NCI-H1105 treated with DMSO at 0.1 percent for 48 hours (cell line): ENCODE measurements at regions not wholly inside any gene's neighbourhood (a gene's known extent, or its start where the extent isn't known, plus 50 kb on each side); places are given as distances from the start of the nearest gene placed in this dataset.
A peak's percentile ranks its signal among the peaks of the same experiment; 100 is the strongest.
"Not testable (repeated sequence)": the region's sequence is repeated elsewhere in the genome, so short reads cannot be mapped to it uniquely, and the experiment has no call there.

Experiments
- DNase-seq: peaks from one replicate; lab custom pipeline; 2025; lab: John Stamatoyannopoulos, UW

DNA sequence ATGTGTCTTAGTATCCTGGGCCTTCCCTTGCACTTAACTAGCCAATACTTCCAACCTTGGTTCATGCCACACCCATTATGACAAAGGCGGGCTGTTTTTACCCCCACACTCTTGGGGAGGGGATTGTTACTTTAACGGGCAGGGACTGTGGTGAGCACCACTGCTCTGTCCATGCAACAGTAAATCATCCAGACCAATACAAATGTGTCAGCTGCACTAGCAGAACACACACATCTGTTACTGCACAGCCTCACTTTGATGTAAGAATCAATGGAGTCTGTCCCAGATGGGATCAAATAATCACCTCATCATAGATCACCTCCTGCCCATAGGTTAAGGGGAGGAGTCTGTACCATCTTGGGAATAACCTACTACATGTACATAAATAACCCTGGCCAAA, 58.1 kb downstream of the NPAP1 start:
- no peak for DNase-seq

DNA sequence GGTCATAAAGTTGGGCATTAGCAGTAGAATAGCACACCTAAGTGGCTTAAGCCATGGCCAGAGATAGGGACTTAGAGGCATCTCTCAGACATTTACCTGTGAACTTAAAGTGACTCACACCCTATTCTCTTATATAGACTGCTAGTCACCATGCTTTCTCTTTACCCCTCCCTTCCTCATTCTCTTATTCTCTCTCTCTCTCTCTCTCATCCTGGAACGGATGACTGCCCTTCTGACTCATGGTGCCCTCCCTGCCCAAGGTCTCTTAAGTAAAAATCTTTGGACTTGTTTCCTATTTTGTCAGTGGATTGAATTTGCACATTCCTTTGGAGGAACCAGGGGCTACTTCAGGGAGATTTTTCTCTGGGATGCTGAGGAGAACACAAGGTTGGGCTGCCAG, 58.8 kb downstream of the NPAP1 start:
- DNase-seq: no peak

DNA sequence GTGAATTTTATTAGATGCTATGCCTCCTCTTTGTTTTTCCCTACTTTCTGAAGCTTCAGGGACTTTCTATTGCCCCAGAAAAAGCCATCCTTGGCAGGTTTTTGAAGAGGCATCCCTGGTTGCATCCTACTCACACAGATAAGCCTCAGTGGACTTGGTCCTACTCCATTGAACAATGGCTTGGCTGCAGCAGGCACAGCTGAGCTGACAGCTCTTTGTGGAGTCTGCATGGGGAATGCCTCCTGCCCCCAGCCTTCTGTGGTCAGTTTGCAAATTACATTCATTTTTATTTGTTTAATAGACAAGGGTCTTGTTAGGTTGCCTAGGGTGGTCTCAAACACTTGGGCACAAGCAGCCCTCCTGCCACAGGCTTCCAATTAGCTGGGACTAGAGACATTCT, 69.7 kb downstream of the NPAP1 start:
- no peak for DNase-seq

DNA sequence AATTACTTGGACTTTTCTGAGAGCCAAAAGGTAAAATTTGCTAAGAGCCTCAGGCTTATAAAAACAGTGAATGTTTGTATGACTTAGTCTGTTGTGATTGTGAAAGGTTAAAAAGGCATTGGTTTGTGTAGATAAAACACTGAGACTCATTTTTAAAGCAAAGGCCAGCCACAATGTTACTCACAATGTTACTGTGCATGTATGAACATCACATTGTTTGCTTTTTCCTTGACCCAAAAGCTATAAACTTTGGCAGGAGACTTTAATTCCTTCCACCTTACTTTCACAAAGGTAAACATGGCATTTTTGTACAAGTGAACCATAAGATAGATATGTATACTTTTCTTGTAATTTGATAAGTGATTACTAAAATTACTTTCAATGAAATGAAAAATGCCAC, 70.5 kb downstream of the NPAP1 start:
- DNase-seq: no peak

DNA sequence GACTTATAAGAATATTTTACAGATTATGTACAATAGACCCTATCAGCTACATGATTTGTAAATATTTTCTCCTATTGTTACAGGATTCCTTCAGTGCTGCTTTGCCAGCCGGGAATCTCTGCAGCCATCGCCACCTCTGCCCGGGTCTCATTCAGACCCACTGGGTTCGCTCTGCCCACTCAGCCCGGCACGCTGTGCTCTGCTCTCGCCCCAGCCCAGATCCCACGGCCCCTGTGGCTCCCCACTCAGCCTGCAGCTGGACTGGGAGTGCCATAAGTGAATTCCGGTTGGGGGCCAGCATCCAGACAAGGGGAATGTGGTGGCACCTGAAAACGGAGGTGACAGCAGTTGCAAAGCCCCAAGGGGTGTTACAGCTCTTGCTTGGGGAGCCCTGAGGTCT, 71.8 kb downstream of the NPAP1 start:
- DNase-seq: no peak

DNA sequence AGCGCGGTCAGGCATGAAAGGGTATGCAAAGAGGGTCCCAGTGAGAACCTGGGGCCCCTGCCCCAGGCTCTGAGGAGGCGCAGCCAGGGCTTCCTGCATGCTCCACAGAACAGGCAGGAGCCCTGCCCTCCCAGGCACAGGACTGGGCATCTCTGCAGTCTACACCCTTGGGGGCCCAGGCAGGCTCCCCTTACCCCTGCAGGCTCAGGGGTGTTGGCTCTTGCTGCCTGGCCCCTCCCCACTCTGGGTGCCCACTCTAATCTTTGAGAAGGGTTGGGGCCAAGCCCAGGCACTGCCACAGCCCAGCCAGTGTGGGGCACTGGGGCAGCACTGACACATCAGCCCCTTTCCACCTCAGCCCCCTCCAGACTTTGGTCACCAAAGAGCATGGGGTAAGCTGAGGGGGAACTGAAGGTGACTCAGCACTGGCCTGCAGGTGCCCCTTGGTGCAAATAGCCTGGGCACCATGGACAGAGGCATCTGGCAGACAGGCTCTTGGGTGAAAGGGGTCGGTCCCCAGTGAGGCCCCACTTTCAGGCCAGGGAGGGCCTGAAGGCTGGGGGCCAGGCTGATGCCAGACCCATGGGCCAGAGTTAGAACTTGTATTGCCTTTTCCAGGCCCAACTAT, 73.4 kb downstream of the NPAP1 start:
- DNase-seq: no peak

DNA sequence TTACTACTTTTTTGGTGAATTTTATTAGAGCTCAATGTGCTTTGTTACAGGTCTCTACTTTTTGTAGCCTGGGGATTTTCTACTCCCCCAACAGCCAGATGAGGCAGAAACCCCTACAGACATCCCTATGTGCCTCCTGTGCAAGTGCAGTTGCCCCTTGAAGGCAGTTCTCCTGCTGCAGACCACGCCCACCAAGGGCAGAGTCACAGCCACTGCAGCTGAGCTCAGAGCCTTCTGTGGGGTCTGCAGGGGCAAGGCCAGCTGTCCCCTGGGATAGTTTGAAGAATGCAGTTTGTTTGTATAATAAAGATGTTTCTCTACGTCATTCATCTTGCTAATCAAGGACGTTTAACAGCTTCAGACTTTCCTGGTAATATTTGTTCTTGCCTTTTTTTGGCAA, 76.8 kb downstream of the NPAP1 start:
- DNase-seq: no peak

DNA sequence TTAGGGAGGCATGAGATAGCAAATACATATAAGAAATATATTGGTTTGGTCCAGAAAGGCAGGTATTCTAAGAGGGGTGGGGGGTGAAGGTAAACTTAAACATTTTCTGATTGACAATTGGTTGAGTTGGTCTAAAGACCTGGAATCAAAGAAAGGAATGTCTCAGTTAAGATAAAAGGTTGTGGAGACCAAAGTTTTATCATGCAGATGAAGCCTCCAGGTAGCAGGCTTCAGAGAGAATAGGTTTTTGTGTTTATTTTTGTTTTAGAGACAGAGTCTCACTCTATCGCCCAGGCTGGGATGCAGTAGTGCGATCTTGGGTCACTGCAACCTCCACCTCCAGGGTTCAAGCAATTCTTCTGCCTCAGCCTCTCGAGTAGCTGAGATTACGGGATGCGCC, 80.5 kb downstream of the NPAP1 start:
- DNase-seq: no peak

DNA sequence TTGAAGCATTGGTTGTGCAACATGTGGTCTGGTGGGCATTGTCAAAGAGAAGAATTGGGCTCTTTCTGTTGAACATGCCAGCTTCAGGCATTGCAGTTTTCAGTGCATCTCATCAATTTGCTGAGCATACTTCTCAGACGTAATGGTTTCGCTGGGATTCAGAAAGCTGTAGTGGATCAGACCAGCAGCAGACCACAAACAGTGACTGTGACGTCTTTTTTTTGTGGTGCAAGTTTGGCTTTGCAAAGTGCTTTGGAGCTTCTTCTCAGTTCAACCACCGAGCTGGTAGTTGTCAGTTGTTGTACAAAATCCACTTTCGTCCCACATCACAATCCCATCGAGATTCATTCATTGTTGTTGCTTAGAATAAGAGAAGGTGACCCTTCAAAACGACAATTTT, 84.5 kb downstream of the NPAP1 start:
- DNase-seq: no peak

DNA sequence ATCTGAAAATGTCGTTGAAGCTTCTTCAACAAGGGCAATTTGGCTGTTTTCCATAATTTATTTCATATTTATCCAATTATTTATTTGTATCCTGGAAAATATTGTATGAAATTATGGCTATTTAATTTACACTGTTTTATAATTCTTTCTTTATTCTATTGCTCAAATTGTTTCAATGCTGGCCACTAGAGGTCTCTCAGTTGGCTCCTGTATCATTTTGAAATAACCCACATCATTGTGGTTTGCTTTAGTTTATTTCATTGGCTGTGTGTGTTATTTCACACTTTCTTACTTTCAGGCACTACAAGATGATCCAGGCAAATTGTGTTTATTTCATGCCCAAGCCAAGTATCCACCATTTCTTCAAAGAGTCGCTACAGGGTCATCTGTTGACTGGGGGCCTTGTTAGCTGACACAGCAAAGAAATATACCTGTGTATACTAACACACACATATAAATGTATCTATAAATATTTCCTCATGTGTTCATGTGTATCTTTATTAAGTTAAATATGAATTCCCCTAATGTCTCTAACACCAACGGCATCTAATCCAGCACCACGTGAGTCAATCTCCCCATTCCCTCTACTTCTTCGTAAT, 86.2 kb downstream of the NPAP1 start:
- DNase-seq: peak; percentile 1

DNA sequence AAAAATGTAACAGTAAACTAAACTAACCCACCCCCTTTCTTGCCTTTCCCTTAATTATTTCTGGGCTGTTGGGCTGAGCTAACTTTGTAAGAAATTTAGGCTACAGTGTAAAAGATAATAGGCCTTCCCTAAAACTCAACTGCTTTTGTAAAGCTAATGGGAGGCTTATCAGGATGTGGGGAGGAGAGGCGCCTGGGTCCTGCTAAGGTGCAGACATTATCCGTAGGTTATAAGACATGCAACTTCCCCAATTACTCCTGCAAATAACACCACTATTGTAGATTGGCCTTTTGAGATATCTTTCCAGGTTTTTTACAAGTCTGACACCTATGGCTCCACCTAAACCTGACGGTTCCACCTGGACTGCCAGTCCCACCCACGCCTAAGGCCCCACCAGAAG, 88.3 kb downstream of the NPAP1 start:
- DNase-seq: no peak

DNA sequence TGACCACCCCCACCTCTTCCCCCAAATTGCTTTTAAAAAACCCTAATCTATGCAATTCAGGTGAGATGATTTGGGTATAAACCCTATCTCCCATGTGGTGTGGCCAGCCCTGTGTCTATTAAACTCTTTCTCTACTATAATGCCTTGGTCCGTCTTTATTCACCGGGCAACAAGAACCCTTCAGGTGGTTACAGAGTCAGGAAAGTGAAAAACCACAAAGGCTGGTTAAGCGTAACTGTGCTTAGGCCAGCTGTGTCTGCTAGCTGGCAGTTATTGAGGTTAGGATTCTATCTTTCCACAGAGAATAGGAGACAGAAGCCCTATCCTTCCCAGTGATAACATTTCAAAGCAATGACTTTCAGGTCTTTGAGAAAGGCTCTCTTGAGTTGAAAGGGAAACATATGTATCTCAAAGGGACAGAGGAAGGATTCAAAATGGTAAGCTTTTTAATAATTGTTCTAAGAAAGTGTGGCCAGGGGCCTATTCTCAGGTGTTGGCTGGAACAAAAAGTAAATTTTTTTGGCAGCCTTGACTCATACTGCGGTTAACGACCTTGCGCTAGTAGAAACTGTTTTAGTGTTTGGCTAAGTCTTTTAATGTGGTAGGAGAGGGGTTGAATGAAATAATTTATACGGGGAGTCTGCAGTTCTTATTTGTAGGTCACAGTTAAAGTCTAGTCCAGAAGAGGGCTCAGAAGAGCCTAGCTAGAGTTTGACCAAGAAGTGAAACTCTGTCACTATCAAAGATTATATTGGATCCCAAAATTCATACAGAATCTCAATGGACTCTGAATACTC, 89.0 kb downstream of the NPAP1 start:
- DNase-seq: no peak

DNA sequence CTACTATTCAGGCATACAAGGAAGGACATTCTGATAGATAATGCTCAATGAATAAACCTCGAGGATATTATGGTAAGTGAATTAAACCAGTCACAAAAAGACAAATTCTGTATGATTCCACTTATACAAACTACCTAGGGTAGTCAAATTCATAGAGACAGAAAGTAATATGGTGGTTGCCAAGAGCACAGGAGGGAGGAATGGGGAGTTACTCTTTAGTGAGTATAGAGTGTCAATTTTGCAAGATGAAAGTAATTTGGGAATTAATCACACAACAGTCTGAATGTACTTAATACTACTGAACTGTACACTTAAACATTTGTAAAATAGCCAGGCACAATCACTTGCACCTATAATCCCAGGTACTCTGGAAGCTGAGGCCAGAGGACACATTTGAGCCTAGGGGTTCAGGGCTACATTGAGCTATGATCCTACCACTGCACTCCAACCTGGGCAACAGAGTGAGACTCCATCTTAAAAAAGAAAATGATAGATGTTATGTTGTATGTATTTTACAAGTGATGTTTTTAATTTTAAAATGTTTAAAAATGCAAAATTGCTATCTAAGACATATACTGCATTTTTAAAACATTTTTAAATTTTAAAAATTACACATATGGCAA, 91.0 kb downstream of the NPAP1 start:
- DNase-seq: no peak

DNA sequence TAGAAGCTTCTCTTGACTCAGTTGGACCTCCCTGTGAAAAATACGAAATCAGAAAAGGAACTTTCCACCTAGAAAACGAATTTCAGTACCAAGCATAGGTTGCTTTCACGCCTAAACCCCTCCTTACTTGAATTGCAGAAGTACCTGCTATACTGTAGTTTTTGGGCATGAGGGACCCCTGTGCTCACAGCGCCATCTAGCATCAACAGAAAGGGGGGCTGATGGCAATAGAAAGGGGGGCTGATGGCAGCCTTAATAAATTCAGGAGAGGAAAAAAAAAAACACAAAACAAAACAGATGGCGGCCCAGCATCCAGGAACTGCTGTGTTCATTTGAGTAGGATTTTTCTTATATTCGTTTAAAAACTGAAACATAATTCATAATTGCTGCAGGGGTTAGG, 96.7 kb downstream of the NPAP1 start:
- DNase-seq: no peak

DNA sequence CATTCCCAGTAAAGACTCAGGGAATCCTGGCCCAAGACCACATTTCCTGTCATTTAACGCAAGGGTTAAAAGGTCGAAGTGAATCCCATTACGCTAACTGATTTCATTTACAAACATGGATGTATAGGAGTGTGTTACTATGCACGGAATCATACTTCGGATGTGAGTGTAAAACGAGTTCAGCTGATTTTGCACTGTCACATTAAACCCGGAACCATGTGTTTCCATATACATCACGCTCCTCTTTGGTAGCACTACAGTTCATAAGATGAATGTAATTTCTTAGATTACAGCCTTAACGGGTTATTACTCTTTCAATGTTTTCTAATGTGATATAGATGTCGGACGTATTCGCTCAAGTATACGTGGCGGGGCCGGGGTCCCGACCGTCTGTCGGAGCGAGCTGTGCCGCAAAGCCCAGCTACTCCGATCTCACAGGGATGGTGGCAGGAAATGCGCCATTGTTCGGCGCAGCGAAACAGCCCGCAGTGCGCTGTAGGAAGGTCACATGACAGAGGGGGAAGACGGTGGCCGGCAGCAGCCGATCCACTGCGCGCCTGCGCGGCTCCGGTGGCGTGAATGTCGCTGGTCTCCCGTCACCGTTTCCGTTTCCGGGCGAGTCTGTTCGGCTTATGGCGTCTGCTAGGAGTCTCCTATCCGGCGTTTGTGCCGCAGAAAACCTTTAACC, 97.3 kb downstream of the NPAP1 start:
- DNase-seq: no peak

DNA sequence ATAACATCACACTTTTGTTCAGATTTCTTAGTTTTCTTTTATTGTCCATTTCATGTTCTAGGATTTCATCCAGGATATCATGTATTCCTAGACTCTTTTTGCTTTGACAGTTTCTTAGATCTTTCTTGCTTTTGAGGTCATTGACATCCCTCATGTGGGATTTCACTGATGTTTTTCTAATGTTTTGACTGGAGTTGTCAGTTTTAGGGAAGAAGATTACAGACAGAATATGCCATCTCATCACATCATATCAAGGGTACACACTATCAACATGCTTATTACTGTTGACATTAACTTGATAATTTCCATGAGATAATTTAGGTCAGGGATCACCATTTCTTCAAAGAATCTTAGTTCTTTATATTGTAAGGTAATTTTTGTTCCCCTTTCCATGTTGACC, 101.7 kb downstream of the NPAP1 start:
- DNase-seq: no peak

DNA sequence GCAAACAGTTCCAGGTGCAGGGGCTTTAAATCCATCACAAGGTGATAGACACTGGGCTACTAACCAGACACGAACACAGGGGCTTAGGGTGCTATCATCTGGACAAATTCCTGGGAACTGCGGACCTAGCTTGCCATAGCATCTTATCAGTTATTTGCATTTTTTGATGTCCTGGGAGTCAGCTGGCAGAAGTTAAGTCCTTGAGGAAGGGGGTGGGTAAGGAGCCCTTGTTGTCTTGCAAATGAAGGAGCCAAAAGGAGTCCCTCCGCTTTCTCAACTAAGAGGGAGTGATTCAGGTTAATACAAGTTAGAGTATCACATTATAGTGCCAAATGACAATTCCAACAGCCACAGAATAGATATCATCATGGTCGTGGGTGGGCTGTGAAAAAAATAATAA, 108.9 kb downstream of the NPAP1 start:
- DNase-seq: no peak

DNA sequence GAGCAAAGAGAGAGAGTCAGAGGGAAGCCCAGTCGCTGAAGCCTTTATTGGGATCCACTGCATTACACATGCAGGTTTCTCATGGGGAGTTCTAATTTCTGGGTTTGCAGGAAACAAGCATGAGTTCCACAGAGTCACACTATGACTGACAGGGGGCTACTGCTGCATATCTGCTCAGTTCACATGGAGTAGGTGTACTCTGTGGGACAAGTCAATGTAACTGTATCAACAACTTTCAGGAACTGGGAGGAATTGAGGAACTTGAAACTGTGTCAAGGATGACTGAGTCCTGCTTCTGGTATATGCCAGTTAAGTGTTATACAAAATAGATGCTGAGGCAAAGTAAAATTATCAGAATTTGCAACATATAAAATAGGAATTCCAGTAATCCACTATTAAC, 110.8 kb downstream of the NPAP1 start:
- DNase-seq: no peak

DNA sequence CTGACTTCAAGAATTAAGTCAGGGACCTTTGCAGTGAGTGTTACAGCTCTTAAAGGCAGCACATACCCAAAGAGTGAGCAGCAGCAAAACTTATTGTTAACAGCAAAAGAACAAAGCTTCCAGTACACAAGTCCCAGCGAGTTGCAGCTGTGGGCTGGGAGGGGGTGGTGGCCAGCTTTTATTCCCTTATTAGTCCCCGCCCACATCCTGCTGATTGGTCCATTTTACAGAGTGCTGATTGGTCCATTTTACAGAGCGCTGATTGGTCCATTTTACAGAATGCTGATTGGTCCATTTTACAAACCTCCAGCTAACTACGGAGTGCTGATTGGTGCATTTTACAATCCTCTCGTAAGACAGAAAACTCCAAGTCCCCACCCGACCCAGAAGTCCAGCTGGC, 127.0 kb downstream of the NPAP1 start:
- not testable (repeated sequence) for DNase-seq

DNA sequence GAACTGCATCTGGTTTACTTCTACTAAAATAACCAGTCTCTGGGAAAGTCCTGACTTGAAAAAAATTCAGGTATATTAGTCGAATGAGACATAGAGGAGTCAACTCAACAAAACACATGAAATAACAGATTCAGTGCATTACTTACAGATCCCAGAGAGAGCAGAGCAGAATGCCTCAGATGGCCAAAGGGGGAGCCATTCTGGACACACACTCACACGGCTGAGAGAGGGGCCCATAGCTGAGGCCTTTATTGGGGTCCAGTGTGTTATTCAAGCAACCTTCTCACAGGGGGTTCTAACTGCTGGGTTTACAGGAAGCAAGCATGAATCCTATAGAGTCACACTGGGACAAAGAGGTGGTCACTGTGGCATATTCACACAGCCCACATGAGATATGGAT, 135.1 kb upstream of the SNRPN start:
- DNase-seq: no peak

DNA sequence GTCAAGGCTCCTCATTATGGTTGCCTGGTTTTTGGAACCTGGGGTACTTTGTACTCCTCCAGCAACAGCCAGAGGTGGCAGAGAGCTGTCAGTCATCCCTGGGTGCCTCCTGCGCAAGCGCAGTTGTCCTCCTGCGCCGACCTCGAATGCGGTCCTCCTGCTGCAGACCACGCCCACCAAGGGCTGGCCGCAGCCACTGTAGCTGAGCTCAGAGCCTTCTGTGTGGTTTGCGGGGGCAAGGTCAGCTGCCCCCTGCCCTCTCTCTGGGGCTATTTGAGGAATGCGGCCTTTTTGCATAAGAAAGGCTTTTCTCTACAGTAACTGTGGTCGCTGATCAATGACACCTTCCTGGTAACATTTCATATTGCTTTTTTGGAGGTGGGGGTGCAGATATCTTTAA, 131.3 kb upstream of the SNRPN start:
- no peak for DNase-seq

DNA sequence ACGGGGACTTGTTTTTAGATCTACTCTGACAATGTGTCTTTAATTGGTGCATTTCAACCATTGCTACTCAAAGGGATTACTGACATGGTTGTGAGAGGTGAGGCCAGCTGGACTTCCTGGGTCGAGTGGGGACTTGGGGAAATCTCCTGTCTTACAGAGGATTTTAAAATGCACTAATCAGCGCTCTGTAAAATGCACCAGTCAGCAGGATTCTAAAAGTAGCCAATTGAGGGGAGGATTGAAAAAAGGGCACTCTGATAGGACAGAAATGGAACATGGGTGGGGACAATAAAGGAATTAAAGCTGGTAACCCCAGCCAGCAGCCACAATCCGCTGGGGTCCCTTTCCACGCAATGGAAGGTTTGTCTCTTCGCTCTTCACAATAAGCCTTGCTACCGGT, 122.5 kb upstream of the SNRPN start:
- no peak for DNase-seq

DNA sequence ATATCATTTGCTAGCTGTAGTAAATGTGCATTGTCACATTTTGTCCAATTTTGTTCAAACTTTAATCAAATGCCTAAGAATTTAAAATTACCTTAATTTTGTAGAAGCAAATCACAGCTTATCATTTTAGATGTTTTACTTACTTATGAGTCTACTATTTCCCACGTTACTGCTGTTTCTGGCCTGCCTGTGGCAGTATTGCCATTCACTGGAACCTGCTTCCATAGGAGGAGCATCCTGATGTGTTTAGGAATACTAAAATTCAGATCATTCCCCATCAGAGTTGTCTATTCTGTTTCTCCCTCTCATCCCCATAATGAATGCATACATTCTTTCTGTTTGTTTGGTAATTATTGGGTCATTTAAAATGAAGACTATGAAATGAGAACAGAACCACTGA, 119.5 kb upstream of the SNRPN start:
- DNase-seq: no peak
